ENCODE measurements at regions not wholly inside any gene's neighbourhood (a gene's known extent, or its start where the extent isn't known, plus 50 kb on each side); places are given as distances from the start of the nearest gene placed in this dataset.

DNA sequence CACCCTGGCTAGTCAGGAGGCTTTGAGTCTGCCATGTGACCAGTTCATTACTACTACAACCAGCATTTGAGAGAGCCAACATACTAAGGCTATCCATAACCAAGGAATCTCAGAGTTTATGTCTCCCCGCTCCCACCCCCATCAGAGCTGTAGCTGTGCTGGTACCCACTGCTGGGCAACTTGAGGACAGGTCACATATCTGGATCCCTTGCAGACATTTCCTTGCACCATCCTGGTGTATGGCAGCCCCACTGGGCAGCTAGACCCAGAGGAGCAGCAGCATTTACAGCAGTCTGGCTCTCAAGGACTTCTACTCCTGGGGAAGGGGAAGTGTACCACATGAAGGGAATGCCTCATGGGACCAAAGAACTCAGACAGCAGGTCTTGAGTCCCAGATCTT lies 160.8 kb upstream of the ST8SIA2 start:
- TF ChIP-seq EZH2 (IDR thresholded peaks at IDR 0.05; ENCODE audit: low read depth, unreplicated experiment), result no peak
- TF ChIP-seq, protein P1, sequence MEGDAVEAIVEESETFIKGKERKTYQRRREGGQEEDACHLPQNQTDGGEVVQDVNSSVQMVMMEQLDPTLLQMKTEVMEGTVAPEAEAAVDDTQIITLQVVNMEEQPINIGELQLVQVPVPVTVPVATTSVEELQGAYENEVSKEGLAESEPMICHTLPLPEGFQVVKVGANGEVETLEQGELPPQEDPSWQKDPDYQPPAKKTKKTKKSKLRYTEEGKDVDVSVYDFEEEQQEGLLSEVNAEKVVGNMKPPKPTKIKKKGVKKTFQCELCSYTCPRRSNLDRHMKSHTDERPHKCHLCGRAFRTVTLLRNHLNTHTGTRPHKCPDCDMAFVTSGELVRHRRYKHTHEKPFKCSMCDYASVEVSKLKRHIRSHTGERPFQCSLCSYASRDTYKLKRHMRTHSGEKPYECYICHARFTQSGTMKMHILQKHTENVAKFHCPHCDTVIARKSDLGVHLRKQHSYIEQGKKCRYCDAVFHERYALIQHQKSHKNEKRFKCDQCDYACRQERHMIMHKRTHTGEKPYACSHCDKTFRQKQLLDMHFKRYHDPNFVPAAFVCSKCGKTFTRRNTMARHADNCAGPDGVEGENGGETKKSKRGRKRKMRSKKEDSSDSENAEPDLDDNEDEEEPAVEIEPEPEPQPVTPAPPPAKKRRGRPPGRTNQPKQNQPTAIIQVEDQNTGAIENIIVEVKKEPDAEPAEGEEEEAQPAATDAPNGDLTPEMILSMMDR (conservative IDR thresholded peaks at IDR 0.05; ENCODE audit: low read depth in 2 of 2), result no peak
- TF ChIP-seq POLR2AphosphoS5 (IDR thresholded peaks at IDR 0.05; ENCODE audit: low read depth), result no peak
- TF ChIP-seq STAT1 (IDR thresholded peaks at IDR 0.05; ENCODE audit: unreplicated experiment), result no peak
- no peak for TF ChIP-seq CREB1 (CRISPR knock-in tag; IDR thresholded peaks at IDR 0.05; ENCODE audit: low read depth)
- TF ChIP-seq, protein P2, sequence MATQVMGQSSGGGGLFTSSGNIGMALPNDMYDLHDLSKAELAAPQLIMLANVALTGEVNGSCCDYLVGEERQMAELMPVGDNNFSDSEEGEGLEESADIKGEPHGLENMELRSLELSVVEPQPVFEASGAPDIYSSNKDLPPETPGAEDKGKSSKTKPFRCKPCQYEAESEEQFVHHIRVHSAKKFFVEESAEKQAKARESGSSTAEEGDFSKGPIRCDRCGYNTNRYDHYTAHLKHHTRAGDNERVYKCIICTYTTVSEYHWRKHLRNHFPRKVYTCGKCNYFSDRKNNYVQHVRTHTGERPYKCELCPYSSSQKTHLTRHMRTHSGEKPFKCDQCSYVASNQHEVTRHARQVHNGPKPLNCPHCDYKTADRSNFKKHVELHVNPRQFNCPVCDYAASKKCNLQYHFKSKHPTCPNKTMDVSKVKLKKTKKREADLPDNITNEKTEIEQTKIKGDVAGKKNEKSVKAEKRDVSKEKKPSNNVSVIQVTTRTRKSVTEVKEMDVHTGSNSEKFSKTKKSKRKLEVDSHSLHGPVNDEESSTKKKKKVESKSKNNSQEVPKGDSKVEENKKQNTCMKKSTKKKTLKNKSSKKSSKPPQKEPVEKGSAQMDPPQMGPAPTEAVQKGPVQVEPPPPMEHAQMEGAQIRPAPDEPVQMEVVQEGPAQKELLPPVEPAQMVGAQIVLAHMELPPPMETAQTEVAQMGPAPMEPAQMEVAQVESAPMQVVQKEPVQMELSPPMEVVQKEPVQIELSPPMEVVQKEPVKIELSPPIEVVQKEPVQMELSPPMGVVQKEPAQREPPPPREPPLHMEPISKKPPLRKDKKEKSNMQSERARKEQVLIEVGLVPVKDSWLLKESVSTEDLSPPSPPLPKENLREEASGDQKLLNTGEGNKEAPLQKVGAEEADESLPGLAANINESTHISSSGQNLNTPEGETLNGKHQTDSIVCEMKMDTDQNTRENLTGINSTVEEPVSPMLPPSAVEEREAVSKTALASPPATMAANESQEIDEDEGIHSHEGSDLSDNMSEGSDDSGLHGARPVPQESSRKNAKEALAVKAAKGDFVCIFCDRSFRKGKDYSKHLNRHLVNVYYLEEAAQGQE (IDR thresholded peaks at IDR 0.05; ENCODE audit: unreplicated experiment), result no peak
- TF ChIP-seq, protein P3, sequence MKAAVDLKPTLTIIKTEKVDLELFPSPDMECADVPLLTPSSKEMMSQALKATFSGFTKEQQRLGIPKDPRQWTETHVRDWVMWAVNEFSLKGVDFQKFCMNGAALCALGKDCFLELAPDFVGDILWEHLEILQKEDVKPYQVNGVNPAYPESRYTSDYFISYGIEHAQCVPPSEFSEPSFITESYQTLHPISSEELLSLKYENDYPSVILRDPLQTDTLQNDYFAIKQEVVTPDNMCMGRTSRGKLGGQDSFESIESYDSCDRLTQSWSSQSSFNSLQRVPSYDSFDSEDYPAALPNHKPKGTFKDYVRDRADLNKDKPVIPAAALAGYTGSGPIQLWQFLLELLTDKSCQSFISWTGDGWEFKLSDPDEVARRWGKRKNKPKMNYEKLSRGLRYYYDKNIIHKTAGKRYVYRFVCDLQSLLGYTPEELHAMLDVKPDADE (IDR thresholded peaks at IDR 0.05), result no peak
- no peak for TF ChIP-seq ZNF114 (CRISPR knock-in tag; IDR thresholded peaks at IDR 0.05)
- no peak for TF ChIP-seq EZH2phosphoT487 (IDR thresholded peaks at IDR 0.05; ENCODE audit: unreplicated experiment)
- no peak for TF ChIP-seq JUNB (IDR thresholded peaks at IDR 0.05; ENCODE audit: unreplicated experiment)
- TF ChIP-seq, protein P4, sequence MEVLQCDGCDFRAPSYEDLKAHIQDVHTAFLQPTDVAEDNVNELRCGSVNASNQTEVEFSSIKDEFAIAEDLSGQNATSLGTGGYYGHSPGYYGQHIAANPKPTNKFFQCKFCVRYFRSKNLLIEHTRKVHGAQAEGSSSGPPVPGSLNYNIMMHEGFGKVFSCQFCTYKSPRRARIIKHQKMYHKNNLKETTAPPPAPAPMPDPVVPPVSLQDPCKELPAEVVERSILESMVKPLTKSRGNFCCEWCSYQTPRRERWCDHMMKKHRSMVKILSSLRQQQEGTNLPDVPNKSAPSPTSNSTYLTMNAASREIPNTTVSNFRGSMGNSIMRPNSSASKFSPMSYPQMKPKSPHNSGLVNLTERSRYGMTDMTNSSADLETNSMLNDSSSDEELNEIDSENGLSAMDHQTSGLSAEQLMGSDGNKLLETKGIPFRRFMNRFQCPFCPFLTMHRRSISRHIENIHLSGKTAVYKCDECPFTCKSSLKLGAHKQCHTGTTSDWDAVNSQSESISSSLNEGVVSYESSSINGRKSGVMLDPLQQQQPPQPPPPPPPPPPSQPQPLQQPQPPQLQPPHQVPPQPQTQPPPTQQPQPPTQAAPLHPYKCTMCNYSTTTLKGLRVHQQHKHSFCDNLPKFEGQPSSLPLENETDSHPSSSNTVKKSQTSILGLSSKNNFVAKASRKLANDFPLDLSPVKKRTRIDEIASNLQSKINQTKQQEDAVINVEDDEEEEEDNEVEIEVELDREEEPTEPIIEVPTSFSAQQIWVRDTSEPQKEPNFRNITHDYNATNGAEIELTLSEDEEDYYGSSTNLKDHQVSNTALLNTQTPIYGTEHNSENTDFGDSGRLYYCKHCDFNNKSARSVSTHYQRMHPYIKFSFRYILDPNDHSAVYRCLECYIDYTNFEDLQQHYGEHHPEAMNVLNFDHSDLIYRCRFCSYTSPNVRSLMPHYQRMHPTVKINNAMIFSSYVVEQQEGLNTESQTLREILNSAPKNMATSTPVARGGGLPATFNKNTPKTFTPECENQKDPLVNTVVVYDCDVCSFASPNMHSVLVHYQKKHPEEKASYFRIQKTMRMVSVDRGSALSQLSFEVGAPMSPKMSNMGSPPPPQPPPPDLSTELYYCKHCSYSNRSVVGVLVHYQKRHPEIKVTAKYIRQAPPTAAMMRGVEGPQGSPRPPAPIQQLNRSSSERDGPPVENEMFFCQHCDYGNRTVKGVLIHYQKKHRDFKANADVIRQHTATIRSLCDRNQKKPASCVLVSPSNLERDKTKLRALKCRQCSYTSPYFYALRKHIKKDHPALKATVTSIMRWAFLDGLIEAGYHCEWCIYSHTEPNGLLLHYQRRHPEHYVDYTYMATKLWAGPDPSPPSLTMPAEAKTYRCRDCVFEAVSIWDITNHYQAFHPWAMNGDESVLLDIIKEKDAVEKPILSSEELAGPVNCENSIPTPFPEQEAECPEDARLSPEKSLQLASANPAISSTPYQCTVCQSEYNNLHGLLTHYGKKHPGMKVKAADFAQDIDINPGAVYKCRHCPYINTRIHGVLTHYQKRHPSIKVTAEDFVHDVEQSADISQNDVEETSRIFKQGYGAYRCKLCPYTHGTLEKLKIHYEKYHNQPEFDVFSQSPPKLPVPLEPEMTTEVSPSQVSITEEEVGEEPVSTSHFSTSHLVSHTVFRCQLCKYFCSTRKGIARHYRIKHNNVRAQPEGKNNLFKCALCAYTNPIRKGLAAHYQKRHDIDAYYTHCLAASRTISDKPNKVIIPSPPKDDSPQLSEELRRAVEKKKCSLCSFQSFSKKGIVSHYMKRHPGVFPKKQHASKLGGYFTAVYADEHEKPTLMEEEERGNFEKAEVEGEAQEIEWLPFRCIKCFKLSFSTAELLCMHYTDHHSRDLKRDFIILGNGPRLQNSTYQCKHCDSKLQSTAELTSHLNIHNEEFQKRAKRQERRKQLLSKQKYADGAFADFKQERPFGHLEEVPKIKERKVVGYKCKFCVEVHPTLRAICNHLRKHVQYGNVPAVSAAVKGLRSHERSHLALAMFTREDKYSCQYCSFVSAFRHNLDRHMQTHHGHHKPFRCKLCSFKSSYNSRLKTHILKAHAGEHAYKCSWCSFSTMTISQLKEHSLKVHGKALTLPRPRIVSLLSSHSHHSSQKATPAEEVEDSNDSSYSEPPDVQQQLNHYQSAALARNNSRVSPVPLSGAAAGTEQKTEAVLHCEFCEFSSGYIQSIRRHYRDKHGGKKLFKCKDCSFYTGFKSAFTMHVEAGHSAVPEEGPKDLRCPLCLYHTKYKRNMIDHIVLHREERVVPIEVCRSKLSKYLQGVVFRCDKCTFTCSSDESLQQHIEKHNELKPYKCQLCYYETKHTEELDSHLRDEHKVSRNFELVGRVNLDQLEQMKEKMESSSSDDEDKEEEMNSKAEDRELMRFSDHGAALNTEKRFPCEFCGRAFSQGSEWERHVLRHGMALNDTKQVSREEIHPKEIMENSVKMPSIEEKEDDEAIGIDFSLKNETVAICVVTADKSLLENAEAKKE (CRISPR knock-in tag; IDR thresholded peaks at IDR 0.05), result no peak
- no peak for TF ChIP-seq NANOG (IDR thresholded peaks at IDR 0.05; ENCODE audit: borderline replicate concordance)

Measured in GM23338 (cell line).